Astrocyte (in vitro differentiated cells and primary cell): ENCODE measurements at regions not wholly inside any gene's neighbourhood (a gene's known extent, or its start where the extent isn't known, plus 50 kb on each side); places are given as distances from the start of the nearest gene placed in this dataset.

Source experiments
- CTCF ChIP-seq: IDR thresholded peaks from 2 replicates; pipeline ENCODE4 v1.5.1; 2011; ENCODE audit warnings: low read depth, mild to moderate bottlenecking, inconsistent platforms, low read length, moderate library complexity; ENCODE audit not compliant: insufficient read depth
- EZH2 ChIP-seq: IDR thresholded peaks from 2 replicates; pipeline ENCODE4 v1.6.1; 2012; ENCODE audit warnings: mild to moderate bottlenecking, low read length, inconsistent platforms; ENCODE audit not compliant: insufficient read depth

GRCh38 chr4:35695003-35695402 is 549.3 kb downstream of the ARAP2 start:
- no peak for TF ChIP-seq CTCF
- TF ChIP-seq EZH2, result no peak
